Neutrophil (primary cell): ENCODE measurements at regions not wholly inside any gene's neighbourhood (a gene's known extent, or its start where the extent isn't known, plus 50 kb on each side); places are given as distances from the start of the nearest gene placed in this dataset.

ENCODE experiments used
- H3K27ac ChIP-seq: fragments of 200-600 bp; sonication (generic); 2 replicates; pipeline ENCODE4 v1.5.1; 2016; ENCODE audit warnings: mild to moderate bottlenecking, moderate library complexity
- H3K27me3 ChIP-seq: fragments of 200-600 bp; sonication (generic); 2 replicates; pipeline ENCODE4 v1.6.0; 2016; ENCODE audit warnings: mild to moderate bottlenecking
- H3K36me3 ChIP-seq: fragments of 200-600 bp; sonication (generic); 2 replicates; pipeline ENCODE4 v1.5.1; 2017
- H3K4me1 ChIP-seq, 2 experiments: fragments of 200-600 bp in 1 of 2; sonication (generic) in 1 of 2; 1 replicate in 1 of 2; 2 replicates in 1 of 2; pipeline versions ENCODE4 v1.5.1 to v1.6.1; 2013 to 2016; ENCODE audit warnings: low read depth in 1 of 2, low read length in 1 of 2, mild to moderate bottlenecking in 1 of 2, moderate library complexity in 1 of 2; ENCODE audit not compliant: control insufficient read depth in 1 of 2, insufficient read depth in 1 of 2
- H3K4me3 ChIP-seq, 2 experiments: fragments of 200-600 bp in 1 of 2; sonication (generic) in 1 of 2; 1 replicate in 1 of 2; 2 replicates in 1 of 2; pipeline ENCODE4 v1.5.1; 2013 to 2016; ENCODE audit warnings: low read depth in 1 of 2, low read length in 1 of 2, mild to moderate bottlenecking in 1 of 2, moderate library complexity in 1 of 2
- H3K9me3 ChIP-seq: fragments of 200-600 bp; sonication (generic); 2 replicates; pipeline ENCODE4 v1.5.1; 2016
- CTCF ChIP-seq: fragments of 200-600 bp; sonication (generic); IDR thresholded peaks from 2 replicates; pipeline ENCODE4 v1.5.1; 2016; ENCODE audit warnings: antibody characterized with exemption

- Histone ChIP-seq H3K4me3 (no peak overlapping the region), H3K36me3 (no peaks in the 10 kb centered on the region), H3K4me1 (no peaks in the 10 kb centered on the region), H3K27ac (no peak overlapping the region), H3K9me3 (no peaks in the 10 kb centered on the region), H3K27me3 (no peaks in the 10 kb centered on the region)
- no peak for TF ChIP-seq CTCF
These were observed 362.4 kb downstream of the UTRN start for GRCh38 chr6:144647406-144647964.

- Histone ChIP-seq H3K36me3 (no peaks in the 10 kb centered on the region), H3K4me3 (no peak overlapping the region), H3K9me3 (no peaks in the 10 kb centered on the region), H3K4me1 (no peaks in the 10 kb centered on the region), H3K27me3 (no peaks in the 10 kb centered on the region), H3K27ac (no peak overlapping the region)
- no peak for TF ChIP-seq CTCF
These were observed 363.0 kb downstream of the UTRN start for GRCh38 chr6:144647971-144648651.

- Histone ChIP-seq H3K27ac (no peak overlapping the region), H3K27me3 (no peaks in the 10 kb centered on the region), H3K36me3 (no peaks in the 10 kb centered on the region), H3K4me1 (peaks cover 2 to 5% of the 10 kb centered on the region in 2 experiments), H3K4me3 (no peak overlapping the region), H3K9me3 (no peaks in the 10 kb centered on the region)
- TF ChIP-seq CTCF: no peak
These were observed 363.9 kb downstream of the UTRN start for GRCh38 chr6:144649085-144649484.

GRCh38 chr6:144651234-144651633, 366.1 kb downstream of the UTRN start:
- no peaks in the 10 kb centered on the region for H3K27me3 ChIP-seq
- no peaks in the 10 kb centered on the region for H3K9me3 ChIP-seq
- H3K4me1 ChIP-seq: peaks cover 7 to 12% of the 10 kb centered on the region in 2 experiments
- no peaks in the 10 kb centered on the region for H3K36me3 ChIP-seq
- no peak overlapping the region for H3K4me3 ChIP-seq
- TF ChIP-seq CTCF: no peak
- H3K27ac ChIP-seq: no peak overlapping the region

- no peaks in the 10 kb centered on the region for H3K36me3 ChIP-seq
- H3K4me1 ChIP-seq: peaks cover 7 to 12% of the 10 kb centered on the region in 2 experiments
- H3K27me3 ChIP-seq: no peaks in the 10 kb centered on the region
- H3K27ac ChIP-seq: no peak overlapping the region
- no peaks in the 10 kb centered on the region for H3K9me3 ChIP-seq
- no peak for TF ChIP-seq CTCF
- no peak overlapping the region for H3K4me3 ChIP-seq
These were observed 367.3 kb downstream of the UTRN start for GRCh38 chr6:144652292-144652891.
